Stimulated activated CD4-positive, alpha-beta T cell treated with anti-CD3 and anti-CD28 coated beads, Interleukin-1b, Interleukin-23, amount 100 ng/mL, for 24 hours (primary cell): ENCODE measurements at regions not wholly inside any gene's neighbourhood (a gene's known extent, or its start where the extent isn't known, plus 50 kb on each side); places are given as distances from the start of the nearest gene placed in this dataset.

Experiments
- DNase-seq, 4 experiments: peaks; one replicate each; pipeline ENCODE4 v3.0.0-alpha.2; 2020; ENCODE audit warnings: low read depth in 4 of 4, low spot score in 1 of 4

- DNase-seq: no peak
Measured at GRCh38 chr1:83773059-83773458, 225.9 kb downstream of the TTLL7 start.

- DNase-seq: no peak
Measured at GRCh38 chr1:83770319-83770661, 228.6 kb downstream of the TTLL7 start.

- no peak for DNase-seq
Measured at GRCh38 chr1:83769594-83770318, 229.2 kb downstream of the TTLL7 start.

- no peak for DNase-seq
Measured at GRCh38 chr1:83769072-83769471, 229.9 kb downstream of the TTLL7 start.

- no peak for DNase-seq
Measured at GRCh38 chr1:83766241-83766691, 232.7 kb downstream of the TTLL7 start.

- no peak for DNase-seq
Measured at GRCh38 chr1:83765125-83765524, 233.8 kb downstream of the TTLL7 start.

GRCh38 chr1:83764209-83764608 lies 234.7 kb downstream of the TTLL7 start:
- DNase-seq: no peak

GRCh38 chr1:83763361-83764095 lies 235.4 kb downstream of the TTLL7 start:
- no peak for DNase-seq

- no peak for DNase-seq
Measured at GRCh38 chr1:83762416-83762815, 236.5 kb downstream of the TTLL7 start.

- no peak for DNase-seq
Measured at GRCh38 chr1:83762039-83762365, 236.9 kb downstream of the TTLL7 start.

- DNase-seq: no peak
Measured at GRCh38 chr1:83761167-83762038, 237.5 kb downstream of the TTLL7 start.

GRCh38 chr1:83760226-83761021 lies 238.5 kb downstream of the TTLL7 start:
- no peak for DNase-seq

- DNase-seq: no peak
Measured at GRCh38 chr1:83756984-83757717, 241.8 kb downstream of the TTLL7 start.

- DNase-seq: no peak
Measured at GRCh38 chr1:83751602-83752001, 247.3 kb downstream of the TTLL7 start.

- DNase-seq: no peak
Measured at GRCh38 chr1:83750201-83750600, 248.7 kb downstream of the TTLL7 start.

GRCh38 chr1:83747853-83748482 lies 251.0 kb downstream of the TTLL7 start:
- no peak for DNase-seq

GRCh38 chr1:83746234-83746633 lies 252.7 kb downstream of the TTLL7 start:
- DNase-seq: no peak

- DNase-seq: no peak
Measured at GRCh38 chr1:83742446-83742845, 256.5 kb downstream of the TTLL7 start.

GRCh38 chr1:83741770-83742169 lies 257.2 kb downstream of the TTLL7 start:
- DNase-seq: no peak

- no peak for DNase-seq
Measured at GRCh38 chr1:83741348-83741747, 257.6 kb downstream of the TTLL7 start.
